Kidney epithelial cell (primary cell): ENCODE measurements at regions not wholly inside any gene's neighbourhood (a gene's known extent, or its start where the extent isn't known, plus 50 kb on each side); places are given as distances from the start of the nearest gene placed in this dataset.

ENCODE experiments used
- DNase-seq: peaks from one replicate; pipeline ENCODE4 v3.0.0-alpha.2; 2010; ENCODE audit warnings: low read depth
- H3K27me3 ChIP-seq: 2 replicates; pipeline ENCODE4 v1.6.0; 2011; ENCODE audit warnings: low read length; ENCODE audit not compliant: control insufficient read depth, insufficient read depth
- H3K36me3 ChIP-seq: 2 replicates; pipeline ENCODE4 v1.5.1; 2011; ENCODE audit warnings: low read length; ENCODE audit not compliant: control insufficient read depth, insufficient read depth
- H3K4me3 ChIP-seq: 2 replicates; pipeline ENCODE4 v1.5.1; 2011; ENCODE audit warnings: low read depth, mild to moderate bottlenecking, control low read depth, low read length
- TF ChIP-seq, protein P1 (sequence below): IDR thresholded peaks from 2 replicates; pipeline ENCODE4 v1.5.1; 2011; ENCODE audit warnings: mild to moderate bottlenecking, moderate library complexity, low read length, control low read depth, inconsistent platforms; ENCODE audit not compliant: insufficient read depth, poor library complexity, severe bottlenecking

GRCh38 chr16:5330058-5330457, 232.5 kb upstream of the EEF2KMT start:
- Histone ChIP-seq H3K4me3 (no peak overlapping the region), H3K36me3 (no peaks in the 10 kb centered on the region), H3K27me3 (no peaks in the 10 kb centered on the region)
- TF ChIP-seq, protein P1, sequence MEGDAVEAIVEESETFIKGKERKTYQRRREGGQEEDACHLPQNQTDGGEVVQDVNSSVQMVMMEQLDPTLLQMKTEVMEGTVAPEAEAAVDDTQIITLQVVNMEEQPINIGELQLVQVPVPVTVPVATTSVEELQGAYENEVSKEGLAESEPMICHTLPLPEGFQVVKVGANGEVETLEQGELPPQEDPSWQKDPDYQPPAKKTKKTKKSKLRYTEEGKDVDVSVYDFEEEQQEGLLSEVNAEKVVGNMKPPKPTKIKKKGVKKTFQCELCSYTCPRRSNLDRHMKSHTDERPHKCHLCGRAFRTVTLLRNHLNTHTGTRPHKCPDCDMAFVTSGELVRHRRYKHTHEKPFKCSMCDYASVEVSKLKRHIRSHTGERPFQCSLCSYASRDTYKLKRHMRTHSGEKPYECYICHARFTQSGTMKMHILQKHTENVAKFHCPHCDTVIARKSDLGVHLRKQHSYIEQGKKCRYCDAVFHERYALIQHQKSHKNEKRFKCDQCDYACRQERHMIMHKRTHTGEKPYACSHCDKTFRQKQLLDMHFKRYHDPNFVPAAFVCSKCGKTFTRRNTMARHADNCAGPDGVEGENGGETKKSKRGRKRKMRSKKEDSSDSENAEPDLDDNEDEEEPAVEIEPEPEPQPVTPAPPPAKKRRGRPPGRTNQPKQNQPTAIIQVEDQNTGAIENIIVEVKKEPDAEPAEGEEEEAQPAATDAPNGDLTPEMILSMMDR, result no peak
- DNase-seq, result no peak

DNA sequence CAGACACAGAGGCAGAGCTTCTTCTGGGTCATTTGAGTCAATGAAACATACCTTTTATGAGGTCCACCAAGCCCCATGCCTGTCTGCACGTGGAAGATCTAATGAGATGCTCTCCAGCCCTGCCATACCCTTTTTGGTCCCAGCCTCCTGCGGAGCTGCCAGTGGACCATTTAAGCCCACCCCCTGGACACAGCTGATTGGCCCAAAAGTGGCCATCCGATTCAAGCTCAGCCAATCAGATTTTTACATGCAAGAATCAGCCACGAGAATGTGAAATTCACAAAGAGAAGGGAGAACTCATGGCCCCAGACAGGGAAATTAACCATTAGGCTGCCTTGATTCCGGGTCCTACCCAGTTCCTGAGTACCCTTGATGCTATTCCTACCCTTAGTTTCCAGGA, 231.0 kb upstream of the EEF2KMT start:
- H3K36me3 ChIP-seq, result no peaks in the 10 kb centered on the region
- no peaks in the 10 kb centered on the region for H3K27me3 ChIP-seq
- no peak overlapping the region for H3K4me3 ChIP-seq
- TF ChIP-seq, protein P1, result no peak
- DNase-seq, result no peak

GRCh38 chr16:5326395-5326794, 228.8 kb upstream of the EEF2KMT start:
- TF ChIP-seq, protein P1, result no peak
- DNase-seq, result no peak
- Histone ChIP-seq H3K36me3 (no peaks in the 10 kb centered on the region), H3K27me3 (no peaks in the 10 kb centered on the region), H3K4me3 (no peak overlapping the region)

DNA sequence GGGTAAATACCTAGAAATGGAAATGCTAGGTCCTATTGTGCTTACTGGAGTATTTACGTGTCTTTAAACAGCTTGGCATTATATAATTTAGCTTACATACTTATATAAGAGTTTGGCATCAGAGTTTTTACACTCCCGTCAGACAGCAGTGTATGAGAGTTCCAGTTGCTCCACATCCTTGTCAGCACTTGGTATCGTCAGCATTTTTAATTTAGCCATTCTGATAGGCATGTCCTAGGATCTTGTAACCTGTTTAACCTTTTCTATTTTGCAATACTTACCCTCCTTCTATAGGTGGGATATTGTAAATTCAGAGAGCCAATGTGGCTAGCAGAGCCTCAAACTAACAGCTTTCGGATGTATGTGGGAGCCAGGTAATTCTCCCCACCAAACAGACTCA, 228.3 kb upstream of the EEF2KMT start:
- Histone ChIP-seq H3K4me3 (no peak overlapping the region), H3K36me3 (no peaks in the 10 kb centered on the region), H3K27me3 (no peaks in the 10 kb centered on the region)
- TF ChIP-seq, protein P1, result no peak
- no peak for DNase-seq

GRCh38 chr16:5323284-5324141, 225.9 kb upstream of the EEF2KMT start:
- no peaks in the 10 kb centered on the region for H3K27me3 ChIP-seq
- H3K36me3 ChIP-seq, result no peaks in the 10 kb centered on the region
- no peak overlapping the region for H3K4me3 ChIP-seq
- no peak for DNase-seq
- TF ChIP-seq, protein P1, result no peak

- DNase-seq, result no peak
- TF ChIP-seq, protein P1, result no peak
- Histone ChIP-seq H3K36me3 (no peaks in the 10 kb centered on the region), H3K4me3 (no peak overlapping the region), H3K27me3 (no peaks in the 10 kb centered on the region)
Observed at GRCh38 chr16:5321930-5322329, 224.3 kb upstream of the EEF2KMT start.
